Right cardiac atrium (tissue), 5 donors: ENCODE measurements at regions not wholly inside any gene's neighbourhood (a gene's known extent, or its start where the extent isn't known, plus 50 kb on each side); places are given as distances from the start of the nearest gene placed in this dataset.
"Not testable (repeated sequence)": the region's sequence is repeated elsewhere in the genome, so short reads cannot be mapped to it uniquely, and the experiment has no call there.

Experiments used
- ATAC-seq, 2 donors: fragments of 200-7000 bp; cut with Tn5 transposase; one replicate each; pipeline versions ENCODE4 v1.8.0 to v1.9.1; 2020; ENCODE audit warnings: moderate library complexity in 2 of 2, mild to moderate bottlenecking in 1 of 2
- DNase-seq, 3 donors: peaks; one replicate each; pipeline ENCODE4 v3.0.0-alpha.2; 2020
- H3K27ac ChIP-seq: one replicate; pipeline ENCODE4 v1.5.1; 2013; ENCODE audit warnings: mild to moderate bottlenecking, low read length, control low read depth, moderate library complexity
- H3K27me3 ChIP-seq: one replicate; pipeline ENCODE4 v1.6.1; 2013; ENCODE audit not compliant: control insufficient read depth, insufficient read depth
- H3K4me1 ChIP-seq: one replicate; pipeline ENCODE4 v1.6.1; 2013; ENCODE audit warnings: low read length; ENCODE audit not compliant: control insufficient read depth, insufficient read depth
- H3K4me3 ChIP-seq: one replicate; pipeline ENCODE4 v1.5.1; 2013; ENCODE audit warnings: low read length, control low read depth
- H3K9me3 ChIP-seq: one replicate; pipeline ENCODE4 v1.6.1; 2013; ENCODE audit warnings: low read length; ENCODE audit not compliant: control insufficient read depth
- WGBS: extraction: QIAGEN DNeasy Blood & Tissue Kit; methylation state at CpG from one replicate; pipeline ENCODE4 v1.1.7; 2013; 5-methylcytosine and 5-hydroxymethylcytosine counted together
- intact Hi-C, 4 donors: fragments of 100-400 bp; cut with DNase I; formaldehyde crosslinking; loops; one replicate each; pipeline versions ENCODE4 v1.11.0 to v1.14.0; 2022 to 2023
- donor health status: healthy with polysubstance abuse.
- donor health status: DM: no; HTN: yes; CAD: no.
- donor health status: DM: no; HTN: no; CAD: no.
- donor health status: DM: no; HTN: yes; CAD: no; lungs with severe emphysema.
- donor health status: DM: yes; HTN: yes; CAD: no.

DNA sequence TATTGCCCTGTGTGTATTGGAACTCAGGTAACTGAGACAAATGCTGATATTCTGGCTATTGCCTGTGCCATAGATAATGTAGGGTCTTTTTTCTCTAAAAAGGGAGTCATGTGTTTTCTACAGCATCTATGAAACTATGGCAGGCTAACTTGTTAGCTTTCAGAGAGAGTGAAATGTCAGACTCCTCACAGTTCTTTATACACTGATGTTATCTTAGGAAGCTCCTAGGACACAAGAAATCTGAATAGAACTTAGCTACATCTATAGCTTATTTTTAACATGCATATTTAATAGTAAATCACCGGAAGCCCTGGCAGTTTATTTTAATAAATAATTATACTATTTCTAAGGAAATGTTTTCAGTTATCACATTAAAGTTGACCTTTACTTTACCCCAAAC lies 369.6 kb downstream of the NAF1 start:
- intact Hi-C loops, result no loop called here

DNA sequence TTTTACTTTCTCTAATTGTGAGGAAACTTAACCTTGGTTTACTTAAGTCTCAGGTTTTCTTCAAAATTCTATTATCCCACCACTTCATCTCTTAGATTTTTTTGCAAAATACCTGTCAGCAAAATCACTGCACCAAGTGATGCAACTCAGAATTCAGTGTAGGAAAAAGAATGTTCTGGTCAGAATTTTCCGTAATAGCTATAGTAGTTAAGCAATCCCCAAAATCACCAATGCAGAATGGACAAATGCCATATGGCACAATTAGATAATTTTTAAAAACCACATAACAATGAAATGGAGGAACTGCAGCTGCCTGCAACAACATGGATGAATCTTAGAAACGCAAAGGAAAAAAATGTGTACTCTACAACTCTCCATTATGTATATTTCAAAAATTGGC lies 373.1 kb downstream of the NAF1 start:
- Histone ChIP-seq H3K9me3 (no peaks in the 10 kb centered on the region), H3K4me1 (no peaks in the 10 kb centered on the region), H3K27me3 (no peaks in the 10 kb centered on the region), H3K4me3 (no peak overlapping the region), H3K27ac (no peak overlapping the region)
- DNase-seq (no peak), ATAC-seq (no peak)
- intact Hi-C loops, result no loop called here
- 35% methylated on average over 2 of the region's 2 CpGs for WGBS

More for the DNA sequence above, 369.6 kb downstream of the NAF1 start:
- Histone ChIP-seq H3K4me1 (no peaks in the 10 kb centered on the region), H3K27ac (no peak overlapping the region), H3K4me3 (no peak overlapping the region), H3K27me3 (no peaks in the 10 kb centered on the region), H3K9me3 (no peaks in the 10 kb centered on the region)
- 90% methylated on average over 1 of the region's 1 CpG for WGBS
- no peak for DNase-seq
- no peak for ATAC-seq

DNA sequence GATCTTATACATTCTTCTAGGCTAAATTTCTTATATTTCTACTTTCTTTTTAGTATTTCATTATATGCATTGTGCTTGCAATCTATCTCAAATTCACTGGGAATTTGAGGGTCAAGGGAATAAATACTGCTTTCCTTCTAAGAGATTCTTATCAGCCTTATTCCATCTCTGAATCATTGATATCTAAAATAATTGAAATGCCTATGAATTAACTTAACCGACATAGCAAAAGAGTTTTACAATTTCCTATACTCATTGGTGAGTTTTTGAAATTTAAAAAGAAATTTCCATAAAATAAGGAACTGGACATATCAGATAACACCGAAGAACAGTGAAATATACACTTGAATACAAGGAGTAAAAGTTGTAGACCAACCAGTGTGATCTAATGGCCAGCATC lies 373.7 kb downstream of the NAF1 start:
- no peak overlapping the region for H3K27ac ChIP-seq
- intact Hi-C loops, result no loop called here
- H3K4me1 ChIP-seq, result no peaks in the 10 kb centered on the region
- no peak for DNase-seq
- H3K9me3 ChIP-seq, result no peaks in the 10 kb centered on the region
- 75% methylated on average over 2 of the region's 2 CpGs for WGBS
- no peak for ATAC-seq
- no peak overlapping the region for H3K4me3 ChIP-seq
- no peaks in the 10 kb centered on the region for H3K27me3 ChIP-seq

DNA sequence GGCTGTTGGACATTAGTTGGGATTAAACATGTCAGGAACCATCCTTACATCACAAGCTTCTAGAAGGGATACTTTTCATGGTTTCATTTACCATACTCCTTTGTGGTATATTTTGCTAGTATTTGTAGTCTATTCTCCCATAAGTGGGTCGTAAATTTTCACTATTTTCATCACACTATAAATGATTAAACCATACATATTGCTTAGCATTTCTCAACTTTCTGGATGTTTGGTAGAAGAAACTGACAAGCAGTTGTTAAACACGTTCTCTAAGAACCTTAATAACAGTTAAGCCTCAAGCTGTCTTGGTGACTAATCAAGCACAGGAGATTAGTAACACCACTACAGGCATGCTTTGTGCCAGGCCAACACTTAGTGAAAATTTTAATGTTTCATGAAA lies 375.5 kb downstream of the NAF1 start:
- DNase-seq (no peak), ATAC-seq (no peak)
- Histone ChIP-seq H3K9me3 (no peaks in the 10 kb centered on the region), H3K27ac (no peak overlapping the region), H3K4me3 (no peak overlapping the region), H3K27me3 (peaks cover 2% of the 10 kb centered on the region), H3K4me1 (no peaks in the 10 kb centered on the region)
- 57% methylated on average over 2 of the region's 2 CpGs for WGBS
- intact Hi-C loops, result no loop called here

DNA sequence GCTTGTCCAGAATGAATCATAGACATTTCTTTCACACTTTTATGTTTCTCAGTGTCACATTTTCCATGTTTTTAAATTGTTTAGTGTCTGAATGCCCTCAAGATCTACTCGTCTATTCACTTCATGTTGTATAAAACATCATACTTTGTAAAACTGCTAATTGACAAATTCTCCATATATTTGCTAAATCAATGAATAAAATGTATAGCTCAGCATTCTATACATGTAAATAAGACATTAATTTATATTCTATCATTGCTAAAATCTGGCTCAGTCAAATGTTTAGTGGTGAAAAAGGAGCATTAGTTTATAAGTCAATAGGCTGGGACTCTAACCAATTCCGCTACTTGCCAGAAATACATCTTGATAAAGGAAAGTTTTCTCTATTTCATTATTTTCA lies 379.6 kb downstream of the NAF1 start:
- ATAC-seq, result no peak
- Histone ChIP-seq H3K27me3 (peaks cover 2% of the 10 kb centered on the region), H3K9me3 (no peaks in the 10 kb centered on the region)

DNA sequence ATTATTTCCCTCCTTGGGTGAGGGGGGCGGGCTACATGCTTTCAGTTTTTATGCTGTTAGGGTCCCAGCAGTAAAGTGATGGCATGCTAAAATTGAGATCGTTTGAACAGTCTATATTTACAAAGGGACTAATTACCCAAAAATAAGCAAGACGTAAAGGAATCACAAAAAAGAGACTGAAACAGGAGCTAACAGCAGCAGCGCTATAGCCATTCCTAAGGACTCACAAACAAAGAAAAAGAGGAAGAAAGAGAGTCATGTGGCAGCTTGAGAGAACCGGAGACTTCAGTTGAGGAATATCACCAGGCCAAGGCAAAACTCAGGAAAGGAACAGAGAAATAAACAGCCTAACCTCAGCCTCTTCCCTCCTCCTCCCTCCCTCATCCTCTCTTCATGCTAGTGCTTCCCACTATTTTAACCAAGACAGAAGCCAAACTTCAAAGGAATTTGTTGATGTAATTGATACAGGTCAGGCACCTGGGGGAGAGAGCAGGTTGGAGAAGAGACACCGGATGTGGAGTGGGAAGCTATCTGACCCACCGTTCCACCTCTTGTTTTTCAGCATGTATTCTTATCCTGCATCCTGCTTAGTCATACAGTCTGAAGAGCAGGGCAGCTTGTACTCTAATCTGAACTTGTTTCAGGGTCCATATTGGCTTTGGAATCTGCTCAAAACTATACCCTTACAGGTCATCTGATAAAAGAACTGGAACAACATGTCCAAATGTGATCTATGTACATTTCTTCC lies 383.7 kb downstream of the NAF1 start:
- no peaks in the 10 kb centered on the region for H3K4me1 ChIP-seq
- WGBS, result 50% methylated on average over 7 of the region's 7 CpGs
- H3K9me3 ChIP-seq, result no peaks in the 10 kb centered on the region
- H3K27ac ChIP-seq, result no peak overlapping the region
- intact Hi-C loops, result no loop called here
- H3K27me3 ChIP-seq, result peaks cover 2% of the 10 kb centered on the region
- DNase-seq (no peak), ATAC-seq (no peak)
- H3K4me3 ChIP-seq, result no peak overlapping the region

More for the DNA sequence above, 379.6 kb downstream of the NAF1 start:
- Histone ChIP-seq H3K27ac (no peak overlapping the region), H3K4me3 (no peak overlapping the region), H3K4me1 (no peaks in the 10 kb centered on the region)
- no peak for DNase-seq
- intact Hi-C loops, result no loop called here
- 86% methylated on average over 2 of the region's 2 CpGs for WGBS

DNA sequence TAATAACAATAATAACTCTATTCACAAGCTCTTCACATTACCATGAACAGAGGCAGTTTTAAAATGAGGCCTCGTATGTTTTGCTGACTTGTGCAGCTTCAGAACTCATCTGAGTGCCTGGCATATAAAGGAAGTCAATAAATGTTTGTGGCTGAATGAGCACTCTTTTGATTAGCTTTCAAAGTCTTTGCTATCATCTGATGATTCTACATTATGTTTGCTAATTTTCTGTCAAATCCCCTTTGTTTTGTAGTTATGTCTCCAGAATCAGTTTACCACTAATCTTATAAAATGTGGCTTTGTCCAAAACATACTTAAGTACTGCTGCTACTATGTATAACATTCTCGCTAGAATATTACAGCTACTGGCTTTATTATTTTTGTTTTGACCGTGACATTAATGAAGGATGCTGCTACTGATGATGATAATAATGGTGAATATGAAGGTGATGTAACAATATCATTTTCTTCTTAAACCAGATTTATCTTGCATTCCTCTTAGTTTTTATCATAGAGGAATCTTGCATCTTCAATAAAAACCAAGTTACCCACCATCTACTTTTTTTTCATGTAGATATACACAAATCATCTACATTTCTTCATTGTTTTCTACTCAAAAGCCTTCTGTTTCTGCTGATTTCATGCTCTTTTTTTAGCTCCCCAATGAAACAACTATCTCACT lies 384.5 kb downstream of the NAF1 start:
- ATAC-seq, result no peak
- no peak overlapping the region for H3K4me3 ChIP-seq
- intact Hi-C loops, result no loop called here
- 56% methylated on average over 3 of the region's 3 CpGs for WGBS
- no peak for DNase-seq
- no peak overlapping the region for H3K27ac ChIP-seq
- no peaks in the 10 kb centered on the region for H3K4me1 ChIP-seq
- H3K9me3 ChIP-seq, result no peaks in the 10 kb centered on the region
- H3K27me3 ChIP-seq, result peaks cover 2% of the 10 kb centered on the region

DNA sequence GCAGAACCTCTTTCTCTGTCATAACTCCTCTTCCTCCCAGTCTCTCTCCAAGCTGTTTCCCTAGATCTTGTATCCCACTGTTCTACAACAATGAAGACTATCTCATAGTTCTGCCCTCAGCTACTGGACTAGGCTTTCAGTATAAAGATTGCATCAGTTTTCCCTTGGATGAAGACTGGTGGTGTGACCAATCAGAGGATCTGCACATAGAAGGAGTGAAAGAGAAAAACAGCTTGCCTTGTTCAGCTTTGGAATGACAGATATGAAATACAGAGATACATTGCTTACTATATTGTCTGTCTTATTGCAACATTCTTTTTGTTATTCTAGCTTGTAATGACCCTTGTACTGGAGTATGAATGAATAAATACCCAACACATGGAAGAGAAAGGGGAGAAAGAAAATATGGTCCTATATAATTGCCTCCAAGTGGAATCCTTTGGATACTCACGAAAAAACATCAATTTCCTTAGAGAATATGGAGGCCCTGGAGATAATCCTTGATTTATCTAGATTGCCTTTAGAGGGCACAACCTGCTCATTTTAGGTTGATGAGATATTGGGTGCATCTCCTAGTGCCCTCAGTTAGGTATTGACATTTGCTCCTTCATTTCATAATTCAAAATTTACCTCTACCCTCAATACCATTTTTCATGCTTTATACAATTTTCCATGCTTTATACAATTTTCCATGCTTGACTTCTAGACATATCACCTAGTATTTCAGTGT lies 395.8 kb downstream of the NAF1 start:
- no peak for ATAC-seq
- WGBS, result 65% methylated on average over 1 of the region's 1 CpG
- Histone ChIP-seq H3K27me3 (no peaks in the 10 kb centered on the region), H3K27ac (no peak overlapping the region), H3K4me1 (no peaks in the 10 kb centered on the region), H3K9me3 (no peaks in the 10 kb centered on the region), H3K4me3 (no peak overlapping the region)
- no peak for DNase-seq
- intact Hi-C loops, result no loop called here

DNA sequence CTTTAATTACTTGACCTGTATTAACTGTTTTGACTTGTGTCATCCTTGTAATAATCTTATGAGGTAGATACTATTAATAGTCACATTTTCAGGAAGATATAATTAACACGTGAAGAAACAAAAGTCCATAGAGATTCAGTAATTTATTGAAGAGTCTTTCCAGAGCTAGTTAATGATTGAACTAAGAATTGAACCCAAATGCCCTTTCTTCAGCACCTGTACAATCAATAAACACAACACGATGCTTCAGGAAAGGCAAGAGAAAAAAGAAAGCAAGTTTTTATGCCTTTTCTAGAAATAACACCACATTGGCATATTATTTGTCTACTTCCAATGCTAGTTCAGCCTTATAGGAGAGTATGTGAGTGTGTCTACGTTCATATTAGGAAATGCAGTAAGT lies 399.6 kb downstream of the NAF1 start:
- H3K4me3 ChIP-seq, result no peak overlapping the region
- DNase-seq (no peak), ATAC-seq (no peak)
- intact Hi-C loops, result no loop called here
- H3K27me3 ChIP-seq, result no peaks in the 10 kb centered on the region
- H3K9me3 ChIP-seq, result no peaks in the 10 kb centered on the region
- WGBS, result 77% methylated on average over 3 of the region's 3 CpGs
- no peak overlapping the region for H3K27ac ChIP-seq
- H3K4me1 ChIP-seq, result no peaks in the 10 kb centered on the region

DNA sequence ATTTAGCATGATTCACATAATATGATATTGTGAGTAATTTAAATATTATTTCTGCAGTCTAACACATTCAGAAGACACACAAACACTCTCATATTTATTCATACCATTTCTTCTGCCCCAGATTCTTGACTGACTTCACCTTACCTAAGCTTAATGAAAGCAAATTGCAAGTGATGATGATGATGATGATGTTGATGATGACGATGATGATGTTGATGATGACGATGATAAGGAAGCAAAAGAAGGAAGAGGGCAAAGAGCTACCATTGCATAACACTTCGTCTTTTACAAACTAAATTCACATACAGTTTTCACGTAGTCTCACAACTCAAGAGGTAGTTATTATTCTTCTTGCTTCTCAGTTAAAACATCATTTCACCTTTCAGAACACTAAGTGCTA lies 404.7 kb downstream of the NAF1 start:
- Histone ChIP-seq H3K9me3 (no peaks in the 10 kb centered on the region), H3K27me3 (no peaks in the 10 kb centered on the region), H3K27ac (no peak overlapping the region), H3K4me3 (no peak overlapping the region), H3K4me1 (no peaks in the 10 kb centered on the region)
- ATAC-seq (no peak), DNase-seq (no peak)
- intact Hi-C loops, result no loop called here
- WGBS, result 68% methylated on average over 4 of the region's 4 CpGs

DNA sequence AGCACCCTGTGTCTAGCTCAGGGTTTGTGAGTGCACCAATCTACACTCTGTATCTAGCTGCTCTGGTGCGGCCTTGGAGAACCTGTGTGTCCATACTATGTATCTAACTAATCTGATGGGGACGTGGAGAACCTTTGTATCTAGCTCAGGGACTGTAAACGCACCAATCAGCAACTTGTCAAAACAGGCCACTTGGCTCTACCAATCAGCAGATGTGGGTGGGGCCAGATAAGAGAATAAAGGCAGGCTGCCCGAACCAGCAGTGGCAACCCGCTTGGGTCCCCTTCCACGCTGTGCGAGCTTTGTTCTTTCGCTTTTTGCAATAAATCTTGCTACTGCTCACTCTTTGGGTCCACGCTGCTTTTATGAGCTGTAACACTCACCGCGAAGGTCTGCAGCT lies 426.5 kb downstream of the NAF1 start:
- intact Hi-C loops, H3K4me1 ChIP-seq: not testable (repeated sequence)
- WGBS, result 85% methylated on average over 11 of the region's 11 CpGs

More for the DNA sequence above, 426.5 kb downstream of the NAF1 start:
- not testable (repeated sequence) for DNase-seq, H3K27ac ChIP-seq, H3K9me3 ChIP-seq, H3K4me3 ChIP-seq, H3K27me3 ChIP-seq, ATAC-seq
